Skeletal muscle satellite cell (primary cell): ENCODE measurements at regions not wholly inside any gene's neighbourhood (a gene's known extent, or its start where the extent isn't known, plus 50 kb on each side); places are given as distances from the start of the nearest gene placed in this dataset.
"Not testable (repeated sequence)": the region's sequence is repeated elsewhere in the genome, so short reads cannot be mapped to it uniquely, and the experiment has no call there.

Experiments used
- H3K27me3 ChIP-seq: 2 replicates; pipeline ENCODE4 v1.7.0; 2013; ENCODE audit warnings: low read length; ENCODE audit not compliant: control insufficient read depth, insufficient read depth
- H3K36me3 ChIP-seq: 2 replicates; pipeline ENCODE4 v1.7.0; 2013; ENCODE audit warnings: mild to moderate bottlenecking, control low read depth, low read length; ENCODE audit not compliant: insufficient read depth
- H3K4me1 ChIP-seq: 2 replicates; pipeline ENCODE4 v1.7.0; 2013; ENCODE audit warnings: low read length; ENCODE audit not compliant: control insufficient read depth, insufficient read depth
- H3K4me2 ChIP-seq: 2 replicates; pipeline ENCODE4 v1.7.0; 2013; ENCODE audit warnings: mild to moderate bottlenecking, low read length
- H3K4me3 ChIP-seq: 2 replicates; pipeline ENCODE4 v1.7.0; 2013; ENCODE audit warnings: low read length
- H3K9ac ChIP-seq: 2 replicates; pipeline ENCODE4 v1.7.0; 2013; ENCODE audit warnings: mild to moderate bottlenecking, low read depth, low read length, moderate library complexity
- H3K9me3 ChIP-seq: replicated peaks from 2 replicates; pipeline ENCODE4 v1.7.0; 2013; ENCODE audit warnings: mild to moderate bottlenecking, control low read depth, low read length

DNA sequence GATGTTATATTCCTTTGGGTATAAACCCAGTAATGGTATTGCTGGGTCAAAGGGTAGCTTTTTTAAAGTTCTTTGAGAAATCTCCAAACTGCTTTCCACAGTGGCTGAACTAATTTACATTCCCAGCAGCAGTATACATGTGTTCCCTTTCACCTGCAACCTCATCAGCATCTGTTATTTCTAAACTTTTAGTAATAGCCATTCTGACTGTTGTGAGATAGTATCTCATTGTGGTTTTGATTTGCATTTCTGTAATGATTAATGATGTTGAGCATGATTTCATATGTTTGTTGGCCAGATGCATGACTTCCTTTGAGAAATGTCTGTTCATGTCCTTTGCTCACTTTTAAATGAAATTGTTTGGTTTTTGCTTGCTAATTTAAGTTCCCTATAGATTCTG is 553.1 kb downstream of the SLCO4C1 start:
- not testable (repeated sequence) for H3K4me3 ChIP-seq, H3K27me3 ChIP-seq, H3K4me1 ChIP-seq, H3K36me3 ChIP-seq, H3K4me2 ChIP-seq, H3K9me3 ChIP-seq, H3K9ac ChIP-seq

- H3K4me2 ChIP-seq = no peak overlapping the region
- no peaks in the 10 kb centered on the region for H3K36me3 ChIP-seq
- H3K4me1 ChIP-seq = no peaks in the 10 kb centered on the region
- no peaks in the 10 kb centered on the region for H3K27me3 ChIP-seq
- H3K9ac ChIP-seq = no peak overlapping the region
- H3K9me3 ChIP-seq = no peaks in the 10 kb centered on the region
- no peak overlapping the region for H3K4me3 ChIP-seq
Measured at GRCh38 chr5:101728933-101729332, 567.2 kb downstream of the SLCO4C1 start.

GRCh38 chr5:101721543-101721942 is 574.5 kb downstream of the SLCO4C1 start:
- Histone ChIP-seq H3K27me3 (no peaks in the 10 kb centered on the region), H3K9ac (no peak overlapping the region), H3K4me3 (no peak overlapping the region), H3K4me1 (no peaks in the 10 kb centered on the region), H3K4me2 (no peak overlapping the region), H3K36me3 (no peaks in the 10 kb centered on the region), H3K9me3 (no peaks in the 10 kb centered on the region)

- H3K9ac ChIP-seq = no peak overlapping the region
- no peaks in the 10 kb centered on the region for H3K27me3 ChIP-seq
- no peaks in the 10 kb centered on the region for H3K36me3 ChIP-seq
- H3K9me3 ChIP-seq = no peaks in the 10 kb centered on the region
- no peak overlapping the region for H3K4me2 ChIP-seq
- H3K4me1 ChIP-seq = no peaks in the 10 kb centered on the region
- no peak overlapping the region for H3K4me3 ChIP-seq
Measured at GRCh38 chr5:101720033-101720432, 576.1 kb downstream of the SLCO4C1 start.

DNA sequence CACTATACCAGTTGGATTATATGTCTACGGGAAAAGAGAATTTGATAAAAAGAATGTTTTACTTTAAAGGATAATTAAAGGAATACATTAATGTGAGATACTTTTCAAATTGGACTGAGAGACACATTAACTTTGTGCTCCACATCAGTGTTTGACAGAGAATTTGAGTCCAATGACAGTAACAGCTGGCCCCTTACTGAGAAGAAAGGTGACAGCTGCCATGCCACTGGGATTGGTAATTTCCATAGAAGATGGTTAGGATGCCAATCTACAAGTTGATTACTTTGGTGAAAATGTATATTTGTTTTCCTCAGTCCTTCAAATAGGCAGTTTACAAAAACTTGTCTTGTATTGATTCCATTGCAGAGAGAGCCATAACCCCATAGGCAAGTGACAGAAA is 578.4 kb downstream of the SLCO4C1 start:
- H3K9ac ChIP-seq = no peak overlapping the region
- no peaks in the 10 kb centered on the region for H3K9me3 ChIP-seq
- H3K4me2 ChIP-seq = no peak overlapping the region
- no peak overlapping the region for H3K4me3 ChIP-seq
- no peaks in the 10 kb centered on the region for H3K36me3 ChIP-seq
- no peaks in the 10 kb centered on the region for H3K27me3 ChIP-seq
- no peaks in the 10 kb centered on the region for H3K4me1 ChIP-seq

DNA sequence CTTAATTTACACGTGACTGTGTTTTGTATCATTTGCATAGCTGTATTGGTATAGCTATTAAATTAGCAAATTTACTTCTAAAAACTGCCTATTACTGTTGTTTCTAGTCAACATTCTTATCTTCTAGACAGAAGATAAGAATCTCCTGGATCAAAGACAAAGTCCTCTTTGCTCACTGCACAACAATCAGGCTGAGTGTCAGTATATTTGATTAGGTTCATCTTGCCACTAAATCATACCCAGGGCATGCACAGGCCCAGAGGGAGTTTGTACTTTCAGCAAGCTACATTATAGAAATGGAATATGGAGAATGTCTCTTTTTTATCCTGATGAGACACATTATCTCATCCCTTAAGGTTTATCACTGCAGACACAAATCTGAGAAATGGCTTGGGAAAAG is 579.1 kb downstream of the SLCO4C1 start:
- no peaks in the 10 kb centered on the region for H3K4me1 ChIP-seq
- H3K9me3 ChIP-seq = no peaks in the 10 kb centered on the region
- H3K36me3 ChIP-seq = no peaks in the 10 kb centered on the region
- no peak overlapping the region for H3K4me2 ChIP-seq
- H3K9ac ChIP-seq = no peak overlapping the region
- H3K27me3 ChIP-seq = no peaks in the 10 kb centered on the region
- no peak overlapping the region for H3K4me3 ChIP-seq

DNA sequence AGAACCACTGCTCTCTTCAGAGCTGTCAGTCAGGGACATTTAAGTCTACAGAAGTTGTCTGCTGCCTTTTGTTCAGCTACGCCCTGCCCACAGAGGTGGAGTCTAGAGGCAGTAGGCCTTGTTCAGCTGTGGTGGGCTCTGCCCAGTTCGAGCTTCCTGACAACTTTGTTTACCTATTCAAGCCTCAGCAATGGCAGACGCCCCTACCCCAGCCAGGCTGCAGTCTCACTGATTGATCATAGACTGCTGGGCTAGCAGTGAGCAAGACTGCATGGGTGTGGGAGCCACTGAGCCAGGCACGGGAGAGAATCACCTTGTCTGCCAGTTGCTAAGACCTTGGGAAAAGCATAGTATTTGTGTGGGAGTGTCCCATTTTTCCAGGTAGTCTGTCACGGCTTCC is 580.3 kb downstream of the SLCO4C1 start:
- not testable (repeated sequence) for H3K27me3 ChIP-seq, H3K4me1 ChIP-seq, H3K36me3 ChIP-seq, H3K4me2 ChIP-seq, H3K9me3 ChIP-seq, H3K9ac ChIP-seq, H3K4me3 ChIP-seq

DNA sequence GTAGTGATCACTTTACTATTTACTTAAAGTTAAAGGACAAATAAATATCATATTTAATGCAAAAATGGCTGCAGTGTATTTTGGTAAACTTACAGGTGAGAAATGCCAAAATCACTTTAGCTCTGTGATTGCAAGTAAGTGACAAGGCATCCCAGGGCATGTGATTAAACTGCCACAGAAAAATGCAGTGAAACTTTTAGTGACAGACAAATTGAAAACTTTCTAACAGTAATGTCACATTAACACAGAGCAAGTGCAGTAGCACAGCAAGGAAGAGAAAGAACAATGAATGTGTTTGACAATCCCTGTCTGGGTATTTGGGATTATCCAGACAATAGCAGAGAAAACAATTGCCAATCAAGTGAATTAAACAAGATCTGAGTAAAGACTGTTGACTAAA is 606.8 kb downstream of the SLCO4C1 start:
- Histone ChIP-seq H3K36me3 (no peaks in the 10 kb centered on the region), H3K4me3 (no peak overlapping the region), H3K4me1 (no peaks in the 10 kb centered on the region), H3K9me3 (no peaks in the 10 kb centered on the region), H3K4me2 (no peak overlapping the region), H3K27me3 (no peaks in the 10 kb centered on the region), H3K9ac (no peak overlapping the region)

- Histone ChIP-seq H3K4me1 (no peaks in the 10 kb centered on the region), H3K27me3 (no peaks in the 10 kb centered on the region), H3K9ac (no peak overlapping the region), H3K9me3 (no peaks in the 10 kb centered on the region), H3K36me3 (no peaks in the 10 kb centered on the region), H3K4me2 (no peak overlapping the region), H3K4me3 (no peak overlapping the region)
Measured at GRCh38 chr5:101688156-101688555, 607.9 kb downstream of the SLCO4C1 start.

GRCh38 chr5:101687349-101687985 is 608.6 kb downstream of the SLCO4C1 start:
- H3K4me1 ChIP-seq = no peaks in the 10 kb centered on the region
- H3K9ac ChIP-seq = no peak overlapping the region
- no peak overlapping the region for H3K4me3 ChIP-seq
- H3K36me3 ChIP-seq = no peaks in the 10 kb centered on the region
- H3K27me3 ChIP-seq = no peaks in the 10 kb centered on the region
- H3K9me3 ChIP-seq = no peaks in the 10 kb centered on the region
- no peak overlapping the region for H3K4me2 ChIP-seq

DNA sequence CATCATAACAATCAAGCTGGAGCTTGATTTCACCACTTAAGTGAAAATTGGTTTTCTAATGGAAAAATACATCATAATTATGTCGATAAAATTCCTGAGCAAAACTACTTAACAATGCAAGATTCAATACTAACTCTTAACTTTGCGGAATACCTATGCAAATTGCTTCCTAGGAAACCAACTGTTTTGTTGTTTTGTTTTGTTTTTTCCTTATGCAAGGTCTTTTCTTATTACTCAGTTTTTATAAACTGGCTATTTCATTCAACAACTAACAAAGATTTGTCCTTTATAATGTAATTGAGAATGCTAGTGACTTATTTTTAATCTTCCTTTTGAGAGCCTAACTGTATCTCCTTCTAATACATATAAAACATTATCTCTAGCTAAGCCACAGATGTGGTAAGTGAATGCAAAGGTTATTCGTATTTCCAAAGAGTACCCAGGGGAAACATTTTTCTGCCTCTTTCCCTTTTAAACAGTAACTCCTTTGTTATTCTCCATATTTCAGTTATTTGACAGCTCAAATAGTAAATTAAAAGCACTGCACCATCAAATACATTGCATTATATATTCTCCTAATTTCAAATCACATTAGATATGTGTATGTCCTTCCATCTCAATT is 609.4 kb downstream of the SLCO4C1 start:
- Histone ChIP-seq H3K9ac (no peak overlapping the region), H3K4me2 (no peak overlapping the region), H3K9me3 (no peaks in the 10 kb centered on the region), H3K4me3 (no peak overlapping the region), H3K4me1 (no peaks in the 10 kb centered on the region), H3K27me3 (no peaks in the 10 kb centered on the region), H3K36me3 (no peaks in the 10 kb centered on the region)

DNA sequence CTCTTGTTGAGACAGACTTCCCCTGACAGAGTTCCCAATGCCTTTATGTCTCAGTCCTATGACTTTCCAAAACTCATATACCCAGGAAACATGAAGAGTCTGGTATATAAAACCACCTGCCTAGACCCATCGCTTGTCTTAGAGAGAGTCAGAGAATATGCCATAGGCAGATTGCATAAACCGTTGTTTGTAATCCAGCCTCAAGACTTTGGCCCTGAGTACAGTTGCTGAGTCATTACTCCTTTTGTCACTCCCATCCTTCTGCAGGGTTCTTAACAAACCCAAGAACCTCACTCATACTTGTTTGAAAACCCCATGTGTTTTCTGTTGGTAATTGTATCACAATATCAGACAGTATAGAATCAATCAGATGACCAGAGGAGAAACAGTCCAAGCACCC is 616.3 kb downstream of the SLCO4C1 start:
- Histone ChIP-seq H3K9me3 (no peaks in the 10 kb centered on the region), H3K4me3 (no peak overlapping the region), H3K27me3 (no peaks in the 10 kb centered on the region), H3K4me2 (no peak overlapping the region), H3K9ac (no peak overlapping the region), H3K4me1 (no peaks in the 10 kb centered on the region), H3K36me3 (no peaks in the 10 kb centered on the region)
